ENCODE measurements at regions not wholly inside any gene's neighbourhood (a gene's known extent, or its start where the extent isn't known, plus 50 kb on each side); places are given as distances from the start of the nearest gene placed in this dataset.

GRCh38 chr12:39037115-39037514 is 131.7 kb upstream of the CPNE8 start (continued):
- no peak for TF ChIP-seq SUZ12 (IDR thresholded peaks at IDR 0.05; ENCODE audit: low read length)
- TF ChIP-seq CTBP2 (IDR thresholded peaks at IDR 0.05; ENCODE audit: borderline replicate concordance, insufficient read depth, insufficient read length, low read length) = no peak
- no peak for TF ChIP-seq KDM4A (IDR thresholded peaks at IDR 0.05; ENCODE audit: low read depth, low read length, severe bottlenecking)
- no peak for TF ChIP-seq E2F6 (IDR thresholded peaks at IDR 0.05)
- TF ChIP-seq, protein P1, sequence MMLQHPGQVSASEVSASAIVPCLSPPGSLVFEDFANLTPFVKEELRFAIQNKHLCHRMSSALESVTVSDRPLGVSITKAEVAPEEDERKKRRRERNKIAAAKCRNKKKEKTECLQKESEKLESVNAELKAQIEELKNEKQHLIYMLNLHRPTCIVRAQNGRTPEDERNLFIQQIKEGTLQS (IDR thresholded peaks at IDR 0.05; ENCODE audit: insufficient read depth, low read depth, low read length) = no peak
- no peak for TF ChIP-seq TAF7 (optimal IDR thresholded peaks at IDR 0.05; ENCODE audit: borderline replicate concordance, low read depth, low read length)
- TF ChIP-seq EGR1 (IDR thresholded peaks at IDR 0.05; ENCODE audit: borderline replicate concordance, low read depth, low read length) = no peak
